HCT116 (cell line): ENCODE measurements at regions not wholly inside any gene's neighbourhood (a gene's known extent, or its start where the extent isn't known, plus 50 kb on each side); places are given as distances from the start of the nearest gene placed in this dataset.

ENCODE experiments used
- ATAC-seq: fragments of 200-7000 bp; cut with Tn5 transposase; 2 replicates; pipeline ENCODE4 v1.9.1; 2020; ENCODE audit warnings: mild to moderate bottlenecking, moderate library complexity
- BruUV-seq: library from RNA; stranded (reverse); fragments of 400-500 nt; replicated peaks from 2 replicates; lab custom pipeline; 2021; lab: Mats Ljungman, UMichigan
- CTCF ChIA-PET: fragments of 300-600 bp; sonication (Branson Sonifier 250); formaldehyde crosslinking; loops from one replicate; lab custom pipeline; 2021; ENCODE audit warnings: antibody characterized with exemption; lab: Charles Lee
- POLR2A ChIA-PET: fragments of 300-600, 350-600 bp; sonication (Branson Sonifier 250); formaldehyde crosslinking; loops from one replicate; lab custom pipeline; 2021; ENCODE audit warnings: antibody characterized with exemption; lab: Charles Lee
- RAD21 ChIA-PET, 2 experiments: fragments of 300-600 bp; sonication (Branson Sonifier 250); formaldehyde crosslinking; loops; one replicate each; lab custom pipeline; 2023; ENCODE audit warnings: low total read pairs in 2 of 2; ENCODE audit not compliant: uncharacterized antibody in 2 of 2, unreplicated experiment in 2 of 2, low non-redundant PET in 1 of 2; lab: Charles Lee
- DNase-seq: peaks from one replicate; pipeline ENCODE4 v3.0.0-alpha.2; 2010; ENCODE audit warnings: low read depth, low spot score
- H2AFZ ChIP-seq: fragments of 200-600 bp; shearing (Covaris generic), sonication (generic); 2 replicates; pipeline ENCODE4 v1.6.1; 2017; ENCODE audit warnings: low read depth, mixed run types, mixed read lengths, antibody characterized with exemption, low read length; ENCODE audit not compliant: poor library complexity, severe bottlenecking
- H3K27ac ChIP-seq: 2 replicates; pipeline ENCODE4 v1.5.1; 2012; ENCODE audit warnings: low read depth, low read length
- H3K27me3 ChIP-seq: fragments of 200-600 bp; sonication (generic); 2 replicates; pipeline ENCODE4 v1.6.1; 2016; ENCODE audit warnings: mixed run types, low read length, mixed read lengths; ENCODE audit not compliant: insufficient read depth
- H3K36me3 ChIP-seq, 2 experiments: fragments of 200-500 bp in 1 of 2; fragments of 200-600 bp in 1 of 2; sonication (Bioruptor generic) in 1 of 2; sonication (generic) in 1 of 2; 2 replicates each; pipeline versions ENCODE4 v1.5.1 to v1.6.1; 2014 to 2016; ENCODE audit warnings: low read length in 2 of 2, inconsistent platforms in 1 of 2, mixed read lengths in 1 of 2, mixed run types in 1 of 2; ENCODE audit not compliant: insufficient read depth in 2 of 2, control insufficient read depth in 1 of 2
- H3K4me1 ChIP-seq, 2 experiments: fragments of 200-600 bp in 1 of 2; sonication (generic) in 1 of 2; 2 replicates each; pipeline versions ENCODE4 v1.5.1 to v1.6.1; 2012 to 2017; ENCODE audit warnings: low read length in 2 of 2, inconsistent platforms in 1 of 2, mild to moderate bottlenecking in 1 of 2, mixed read lengths in 1 of 2, mixed run types in 1 of 2, moderate library complexity in 1 of 2; ENCODE audit not compliant: insufficient read depth in 2 of 2, control insufficient read depth in 1 of 2
- H3K4me2 ChIP-seq: fragments of 200-600 bp; sonication (generic); 2 replicates; pipeline ENCODE4 v1.6.1; 2017; ENCODE audit warnings: mixed run types, low read length, mixed read lengths
- H3K4me3 ChIP-seq, 2 experiments: fragments of 200-600 bp in 1 of 2; sonication (generic) in 1 of 2; replicated peaks in 1 of 2; 2 replicates each; pipeline ENCODE4 v1.5.1; 2011 to 2016; ENCODE audit warnings: low read length in 2 of 2, control low read depth in 1 of 2, low read depth in 1 of 2, mild to moderate bottlenecking in 1 of 2, mixed read lengths in 1 of 2, mixed run types in 1 of 2
- H3K79me2 ChIP-seq: fragments of 200-600 bp; sonication (generic); 2 replicates; pipeline ENCODE4 v1.6.1; 2017; ENCODE audit warnings: mild to moderate bottlenecking, mixed run types, low read length, moderate library complexity, mixed read lengths; ENCODE audit not compliant: insufficient read depth
- H3K9ac ChIP-seq: fragments of 200-600 bp; sonication (generic); 2 replicates; pipeline ENCODE4 v1.6.1; 2016; ENCODE audit warnings: low read length, mixed read lengths
- H3K9me2 ChIP-seq: fragments of 200-600 bp; sonication (generic), shearing (Covaris generic); 2 replicates; pipeline ENCODE4 v1.6.1; 2017; ENCODE audit warnings: mixed run types, mild to moderate bottlenecking, moderate library complexity; ENCODE audit not compliant: insufficient read depth
- H3K9me3 ChIP-seq, 2 experiments: fragments of 200-500 bp in 1 of 2; fragments of 200-600 bp in 1 of 2; sonication (Bioruptor generic) in 1 of 2; sonication (generic) in 1 of 2; 2 replicates each; pipeline ENCODE4 v1.6.1; 2014 to 2017; ENCODE audit warnings: low read length in 2 of 2, mixed read lengths in 2 of 2, inconsistent platforms in 1 of 2, low read depth in 1 of 2, mild to moderate bottlenecking in 1 of 2, mixed run types in 1 of 2, moderate library complexity in 1 of 2; ENCODE audit not compliant: control insufficient read depth in 1 of 2, insufficient read depth in 1 of 2
- H4K20me1 ChIP-seq: fragments of 200-600 bp; sonication (generic), shearing (Covaris generic); 2 replicates; pipeline ENCODE4 v1.6.1; 2017; ENCODE audit warnings: mixed run types, mild to moderate bottlenecking, moderate library complexity; ENCODE audit not compliant: insufficient read depth
- CBX3 ChIP-seq: IDR thresholded peaks from 2 replicates; pipeline ENCODE4 v1.6.1; 2012; ENCODE audit warnings: low read depth
- CEBPB ChIP-seq: IDR thresholded peaks from 2 replicates; pipeline ENCODE4 v1.6.1; 2012; ENCODE audit warnings: low read depth
- CTCF ChIP-seq, 3 experiments: fragments of 200-600 bp in 1 of 3; sonication (generic) in 1 of 3; IDR thresholded peaks in 2 of 3; conservative IDR thresholded peaks in 1 of 3; 2 replicates each; pipeline ENCODE4 v1.5.1; 2012 to 2017; ENCODE audit warnings: low read depth in 2 of 3, low read length in 2 of 3, antibody characterized with exemption in 1 of 3, borderline replicate concordance in 1 of 3, control low read depth in 1 of 3, mild to moderate bottlenecking in 1 of 3, mixed read lengths in 1 of 3, mixed run types in 1 of 3, moderate library complexity in 1 of 3; ENCODE audit not compliant: insufficient read depth in 1 of 3
- EGR1 ChIP-seq: IDR thresholded peaks from 2 replicates; pipeline ENCODE4 v1.6.1; 2012; ENCODE audit warnings: low read depth
- JUND ChIP-seq: IDR thresholded peaks from 2 replicates; pipeline ENCODE4 v1.6.1; 2012
- MAX ChIP-seq: IDR thresholded peaks from 2 replicates; pipeline ENCODE4 v1.6.1; 2012
- POLR2AphosphoS5 ChIP-seq: IDR thresholded peaks from 2 replicates; pipeline ENCODE4 v1.6.1; 2011; ENCODE audit warnings: mild to moderate bottlenecking, low read depth, low read length, moderate library complexity
- SIN3A ChIP-seq: IDR thresholded peaks from 2 replicates; pipeline ENCODE4 v1.6.1; 2012; ENCODE audit warnings: low read depth
- SP1 ChIP-seq: IDR thresholded peaks from 2 replicates; pipeline ENCODE4 v1.6.1; 2012; ENCODE audit warnings: low read depth
- ZBTB33 ChIP-seq: IDR thresholded peaks from 2 replicates; pipeline ENCODE4 v1.6.1; 2011; ENCODE audit warnings: mild to moderate bottlenecking, low read length, moderate library complexity; ENCODE audit not compliant: insufficient replicate concordance; ENCODE audit errors: extremely low read depth
- ZFX ChIP-seq: fragments of 450-650 bp; IDR thresholded peaks from 2 replicates; pipeline ENCODE4 v1.6.1; 2017
- intact Hi-C: fragments of 100-400 bp; cut with micrococcal nuclease; formaldehyde crosslinking; loops from 2 replicates; pipeline ENCODE4 v1.10.0; 2022

- no peak for TF ChIP-seq CEBPB
- no peak for TF ChIP-seq ZBTB33
- TF ChIP-seq CBX3: no peak
- TF ChIP-seq SP1: no peak
- TF ChIP-seq JUND: no peak
- no peak for TF ChIP-seq MAX
- TF ChIP-seq, all 23 proteins: peak for 0
These were observed 365.5 kb downstream of the ETNK1 start (continued) for GRCh38 chr12:22990501-22990900.

- CTCF ChIA-PET: no interaction called here
- TF ChIP-seq MAX (no peak), SIN3A (no peak), POLR2AphosphoS5 (no peak), ZFX (no peak), ZBTB33 (no peak), CBX3 (no peak), CTCF (IDR thresholded peaks at IDR 0.05 in 2 of 3, conservative IDR thresholded peaks at IDR 0.05 in 1 of 3; ENCODE audit: borderline replicate concordance in 1 of 3, insufficient read depth in 1 of 3, low read depth in 2 of 3, low read length in 2 of 3) (no peak), CEBPB (no peak), EGR1 (no peak)
- H3K27ac ChIP-seq: no peak overlapping the region
- BruUV-seq: no TSS peak
- intact Hi-C loops: no loop called here
- no peak overlapping the region for H3K4me3 ChIP-seq
- no peaks in the 10 kb centered on the region for H3K27me3 ChIP-seq
- H3K79me2 ChIP-seq: no peaks in the 10 kb centered on the region
- H3K9ac ChIP-seq: no peak overlapping the region
- RAD21 ChIA-PET: no interaction called here
- H3K9me2 ChIP-seq: no peaks in the 10 kb centered on the region
- DNase-seq (no peak), ATAC-seq (no peak)
- H2AFZ ChIP-seq: no peak overlapping the region
- H3K36me3 ChIP-seq: no peaks in the 10 kb centered on the region
- H3K4me2 ChIP-seq: no peak overlapping the region
- no peaks in the 10 kb centered on the region for H3K9me3 ChIP-seq
- H3K4me1 ChIP-seq: no peaks in the 10 kb centered on the region
- POLR2A ChIA-PET: no interaction called here
- no peaks in the 10 kb centered on the region for H4K20me1 ChIP-seq
These were observed 366.4 kb downstream of the ETNK1 start for GRCh38 chr12:22991250-22991844.
